ENCODE measurements at regions not wholly inside any gene's neighbourhood (a gene's known extent, or its start where the extent isn't known, plus 50 kb on each side); places are given as distances from the start of the nearest gene placed in this dataset.

DNA sequence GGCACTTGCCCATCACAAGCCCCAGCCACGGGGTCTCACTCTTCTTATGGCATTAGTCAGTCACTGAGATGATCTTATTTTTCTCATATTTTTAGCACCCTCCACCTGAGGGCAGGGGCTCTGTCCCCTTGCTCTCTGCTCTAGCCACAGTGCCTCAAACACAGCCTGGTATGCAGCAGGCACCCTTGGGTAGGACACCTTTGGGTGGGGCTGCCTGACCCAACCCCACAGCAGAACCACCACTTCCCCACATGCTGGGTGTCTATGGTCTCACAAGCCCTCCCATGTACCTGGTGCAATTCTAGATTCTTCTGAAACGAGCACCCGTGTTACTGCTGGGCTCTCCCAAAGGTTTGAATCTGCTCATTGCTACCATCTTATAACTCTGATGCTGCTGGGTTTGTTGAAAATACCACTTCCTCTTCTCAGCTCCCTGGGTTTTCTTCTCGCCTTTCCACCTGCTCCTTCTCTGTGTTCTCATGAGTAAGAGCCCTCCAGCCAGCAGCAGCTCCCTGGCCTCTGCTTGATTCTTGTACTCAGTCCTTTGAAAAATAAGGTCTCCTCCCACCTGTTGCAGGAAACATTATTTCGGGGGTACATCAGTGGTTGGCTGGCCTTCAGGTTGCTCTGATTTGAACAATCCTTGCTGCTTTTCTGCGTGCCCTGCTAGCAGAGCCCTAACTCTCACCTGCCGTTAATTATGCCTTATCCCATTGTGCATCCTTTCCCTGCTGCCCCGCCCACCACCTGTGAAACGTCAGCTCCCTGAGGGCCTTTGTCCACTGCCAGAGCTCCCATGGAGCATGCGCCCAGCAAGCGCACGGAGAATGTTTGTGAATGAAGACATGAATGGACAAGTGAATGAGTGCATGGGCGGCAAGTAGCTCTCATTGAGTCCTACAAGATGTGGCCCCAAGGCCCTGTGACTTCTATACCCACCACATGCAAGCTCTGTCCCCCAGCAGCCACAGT lies 1181.6 kb downstream of the TBC1D22A start:
- in situ Hi-C loops (cut with MboI; ENCODE audit: low sequenced_read_pairs): no loop called here

GRCh38 chr22:47940211-47940610 lies 1177.8 kb downstream of the TBC1D22A start:
- in situ Hi-C loops (cut with MboI; ENCODE audit: low sequenced_read_pairs): no loop called here

DNA sequence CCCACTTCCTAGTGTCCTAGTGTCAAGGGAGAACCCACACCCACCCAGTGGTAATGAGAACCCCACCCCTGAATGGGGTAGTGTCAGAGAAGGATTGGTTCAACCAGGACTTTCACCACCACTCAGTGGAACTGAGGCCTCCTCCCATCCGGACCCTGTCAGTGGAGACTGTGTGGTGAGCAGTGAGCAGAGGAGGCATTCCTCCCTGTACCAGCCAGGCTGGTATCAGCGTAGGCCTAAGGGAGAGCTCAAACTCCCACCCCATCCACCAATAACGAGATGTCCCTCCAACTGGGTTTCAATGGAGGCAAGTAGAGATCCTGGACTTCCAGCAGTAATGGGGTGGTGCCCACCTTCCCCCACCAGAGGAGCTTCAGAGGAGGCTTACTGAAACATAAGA lies 1171.4 kb downstream of the TBC1D22A start:
- in situ Hi-C loops (cut with MboI; ENCODE audit: low sequenced_read_pairs): no loop called here

DNA sequence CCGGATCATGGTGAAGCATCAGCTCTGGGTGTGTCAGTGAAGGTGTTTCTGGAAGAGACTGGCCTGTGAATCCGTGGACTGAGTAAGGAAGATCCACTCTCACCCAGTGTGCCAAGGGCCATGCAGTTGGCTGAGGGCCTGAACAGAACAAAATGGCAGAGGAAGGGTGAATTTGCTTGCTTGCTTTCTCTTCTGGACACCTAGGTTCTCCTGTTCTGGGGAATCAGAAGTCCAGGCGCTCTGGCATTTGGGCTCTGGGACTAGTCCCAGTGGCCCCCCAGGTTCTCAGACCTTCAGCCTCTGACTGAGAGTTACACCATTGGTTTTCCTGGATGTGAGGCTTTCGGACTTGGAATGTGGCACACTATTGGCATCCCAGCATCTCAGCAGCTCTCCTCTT lies 1170.8 kb downstream of the TBC1D22A start:
- in situ Hi-C loops (cut with MboI; ENCODE audit: low sequenced_read_pairs): no loop called here

DNA sequence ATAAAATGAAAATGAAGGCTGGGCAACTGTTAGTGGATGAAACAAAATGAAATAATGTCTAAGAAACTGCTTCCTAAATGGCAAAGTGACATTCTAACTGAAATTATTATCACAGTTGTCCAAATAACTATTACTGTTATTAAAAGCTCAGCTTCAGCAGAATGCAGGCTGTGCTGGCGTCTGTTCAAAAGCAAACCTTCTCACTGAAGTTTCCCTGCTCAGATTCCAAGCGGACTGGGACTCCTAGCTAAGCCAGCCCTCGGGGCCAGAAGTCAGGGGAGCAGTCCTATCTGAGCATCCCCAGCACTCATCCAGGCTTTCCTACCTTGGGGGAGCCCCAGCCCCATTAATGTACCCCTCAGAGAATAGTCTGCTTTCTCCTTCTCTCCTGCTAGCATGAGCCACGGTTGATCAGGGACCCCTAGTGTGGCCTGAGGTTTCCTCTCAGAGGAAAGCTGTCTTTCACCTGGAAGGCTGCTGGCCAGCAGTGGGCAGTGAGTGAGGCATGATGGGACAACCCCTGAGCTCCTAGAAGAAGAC lies 1167.3 kb downstream of the TBC1D22A start:
- in situ Hi-C loops (cut with MboI; ENCODE audit: low sequenced_read_pairs): no loop called here

DNA sequence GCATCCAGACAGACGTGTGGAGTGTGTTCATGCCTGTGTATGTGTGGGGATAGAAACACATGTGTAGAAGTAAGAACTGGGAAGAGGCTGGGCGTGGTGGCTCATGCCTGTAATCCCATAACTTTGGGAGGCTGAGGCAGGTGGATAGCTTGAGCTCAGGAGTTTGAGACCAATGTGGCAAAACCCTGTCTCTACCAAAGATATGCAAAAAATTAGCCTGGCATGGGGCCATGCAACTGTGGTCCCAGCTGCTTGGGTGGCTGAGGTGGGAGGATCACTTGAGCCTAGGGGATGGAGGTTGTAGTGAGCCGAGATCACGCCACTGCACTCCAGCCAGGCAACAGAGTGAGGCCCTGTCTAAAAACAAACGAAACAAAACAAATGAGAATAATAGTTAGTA lies 1166.6 kb downstream of the TBC1D22A start:
- in situ Hi-C loops (cut with MboI; ENCODE audit: low sequenced_read_pairs): no loop called here

GRCh38 chr22:47928631-47929030 lies 1166.2 kb downstream of the TBC1D22A start:
- in situ Hi-C loops (cut with MboI; ENCODE audit: low sequenced_read_pairs): no loop called here

GRCh38 chr22:47927648-47928210 lies 1165.3 kb downstream of the TBC1D22A start:
- in situ Hi-C loops (cut with MboI; ENCODE audit: low sequenced_read_pairs): no loop called here

DNA sequence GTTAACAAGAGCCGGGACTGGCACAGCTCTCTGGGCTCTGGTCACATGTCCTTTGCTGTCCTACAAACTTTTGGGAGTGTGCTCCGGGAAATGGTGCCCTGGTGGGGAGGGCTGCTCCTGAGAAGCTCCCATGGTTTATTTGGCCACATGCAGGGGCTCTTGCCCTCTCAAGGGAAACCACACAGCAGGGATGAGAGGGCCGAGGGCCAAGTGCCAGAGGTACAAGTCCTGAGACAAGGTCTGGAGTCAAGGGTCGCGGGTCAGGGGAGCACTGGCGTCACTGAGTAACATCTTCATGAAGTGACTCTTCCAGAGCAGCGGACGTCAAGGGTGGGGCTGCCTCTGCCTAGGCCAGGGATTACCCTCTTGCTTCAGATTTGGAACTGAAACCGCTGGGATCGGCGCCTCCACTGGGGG lies 1160.6 kb downstream of the TBC1D22A start:
- in situ Hi-C loops (cut with MboI; ENCODE audit: low sequenced_read_pairs): no loop called here

GRCh38 chr22:47921906-47922305 lies 1159.5 kb downstream of the TBC1D22A start:
- in situ Hi-C loops (cut with MboI; ENCODE audit: low sequenced_read_pairs): no loop called here

DNA sequence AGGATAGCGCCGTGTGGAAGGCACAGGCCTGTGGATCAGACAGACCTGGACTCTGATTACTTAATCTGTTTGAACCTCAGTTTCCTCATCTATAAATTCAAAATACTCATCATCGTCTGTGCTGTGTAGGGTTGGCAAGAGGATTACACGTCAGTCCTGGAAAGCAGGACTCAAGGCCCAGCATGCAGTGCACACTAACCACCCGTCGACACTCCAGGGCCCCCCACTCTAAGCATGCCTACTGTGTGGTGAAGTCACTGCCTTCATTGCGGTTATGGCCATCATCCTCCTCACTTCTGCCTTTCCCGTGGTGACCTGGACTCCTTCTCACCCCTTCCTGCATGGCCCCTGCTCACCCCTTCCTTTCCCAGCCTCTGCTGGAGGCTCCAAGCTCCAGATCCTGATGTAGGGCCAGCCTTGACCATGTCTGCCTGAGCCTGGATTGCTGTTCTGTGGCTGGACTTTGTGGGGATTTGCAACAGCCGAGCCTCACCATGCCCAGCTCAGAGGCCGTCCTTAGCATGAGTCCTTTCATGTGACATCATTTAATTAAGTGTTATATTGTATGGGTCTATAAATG lies 1158.0 kb downstream of the TBC1D22A start:
- in situ Hi-C loops (cut with MboI; ENCODE audit: low sequenced_read_pairs): no loop called here

DNA sequence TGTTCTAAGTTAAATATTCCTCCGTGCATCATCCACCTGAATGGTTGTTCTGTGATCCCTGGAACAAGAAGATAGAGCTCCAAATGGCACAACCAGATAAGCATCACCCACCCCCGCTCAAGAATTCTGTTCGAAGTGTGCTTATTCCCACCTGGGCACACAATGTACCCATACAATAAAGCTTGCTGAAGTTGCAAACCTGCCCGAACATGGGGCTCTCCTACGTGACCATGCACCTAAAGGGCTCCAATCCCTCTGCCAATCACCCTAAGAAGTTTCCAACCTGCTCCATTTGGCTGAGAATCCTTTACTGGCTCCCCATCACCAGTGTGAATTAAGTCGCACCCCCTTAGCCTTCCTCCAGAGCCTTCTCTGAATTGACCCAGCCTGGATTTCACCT lies 1157.4 kb downstream of the TBC1D22A start:
- in situ Hi-C loops (cut with MboI; ENCODE audit: low sequenced_read_pairs): no loop called here

DNA sequence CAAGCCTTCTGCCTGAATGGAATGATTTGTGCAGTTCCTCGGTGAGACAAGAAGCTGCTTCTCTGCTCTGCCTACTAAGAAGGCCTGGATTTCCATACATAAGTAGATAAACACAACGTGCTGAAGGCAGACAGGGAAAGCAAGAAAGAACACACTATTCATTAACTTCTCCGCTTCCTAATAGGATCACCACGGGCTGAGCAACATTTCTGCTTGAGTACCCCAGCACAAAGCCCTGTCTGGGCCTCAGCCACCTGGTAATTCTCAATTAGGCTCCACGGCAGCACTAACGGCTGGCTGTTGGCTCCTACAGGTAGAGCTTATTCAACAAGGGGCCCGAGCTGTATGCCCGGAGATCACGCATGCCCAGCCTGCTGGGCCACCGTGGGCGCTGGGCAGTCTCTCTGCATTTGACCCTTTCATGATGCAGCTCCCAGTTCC lies 1156.6 kb downstream of the TBC1D22A start:
- in situ Hi-C loops (cut with MboI; ENCODE audit: low sequenced_read_pairs): no loop called here

DNA sequence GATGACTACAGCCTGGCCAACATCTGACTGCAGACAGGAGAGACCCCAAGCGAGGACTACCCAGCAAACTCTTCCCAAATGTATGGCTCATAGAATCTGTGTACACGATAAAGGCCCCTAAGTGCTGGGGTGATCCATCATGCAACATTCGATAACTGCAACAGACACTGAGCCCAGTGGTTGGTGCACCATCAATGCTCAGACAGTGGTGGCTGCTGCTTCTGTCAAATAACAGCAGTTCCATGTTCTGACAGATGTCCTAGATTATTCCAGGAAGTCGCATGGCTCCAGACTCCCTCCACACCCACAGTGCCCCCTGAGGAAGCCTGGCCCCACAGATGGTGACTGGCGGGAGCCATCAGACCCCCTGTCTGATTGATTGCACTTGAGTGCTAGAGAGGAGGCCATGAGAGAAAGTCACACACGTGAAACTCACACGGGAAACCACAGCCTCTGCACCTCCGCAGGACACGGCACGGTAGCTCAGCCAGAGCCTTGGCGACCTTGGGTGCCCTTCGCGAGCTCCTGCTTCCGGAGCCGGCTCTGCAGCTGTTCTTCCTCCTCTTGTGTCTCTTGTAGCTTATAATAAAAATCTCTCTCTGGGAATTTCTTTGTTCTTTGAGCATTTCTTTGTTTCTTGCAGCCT lies 1155.9 kb downstream of the TBC1D22A start:
- in situ Hi-C loops (cut with MboI; ENCODE audit: low sequenced_read_pairs): no loop called here

GRCh38 chr22:47914481-47915097 lies 1152.1 kb downstream of the TBC1D22A start:
- in situ Hi-C loops (cut with MboI; ENCODE audit: low sequenced_read_pairs): no loop called here

DNA sequence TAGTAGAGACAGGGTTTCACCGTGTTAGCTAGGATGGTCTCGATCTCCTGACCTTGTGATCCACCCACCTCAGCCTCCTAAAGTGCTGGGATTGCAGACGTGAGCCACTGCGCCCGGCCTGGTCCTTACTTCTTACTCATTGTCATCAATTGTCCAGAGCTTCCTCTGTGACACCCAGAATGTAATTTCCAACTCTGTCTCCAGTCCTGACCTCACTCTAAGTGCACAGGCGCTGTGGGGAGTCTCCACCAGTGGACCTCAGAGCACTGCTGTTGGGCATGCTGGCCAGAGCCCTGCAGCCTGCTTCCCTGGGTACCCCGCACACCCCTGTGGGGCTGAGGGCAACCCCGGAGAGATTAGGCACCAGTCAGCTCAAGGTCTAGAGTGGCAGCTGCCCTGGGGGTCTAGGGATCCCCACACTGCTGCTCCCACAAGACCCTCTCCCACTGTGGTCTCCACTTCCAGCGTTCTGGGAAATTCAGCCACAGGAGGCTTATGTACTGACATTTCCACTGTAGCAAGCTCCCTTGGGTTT lies 1140.3 kb downstream of the TBC1D22A start:
- in situ Hi-C loops (cut with MboI; ENCODE audit: low sequenced_read_pairs): no loop called here

- in situ Hi-C loops (cut with MboI; ENCODE audit: low sequenced_read_pairs): no loop called here
Measured at GRCh38 chr22:47901911-47902310, 1139.5 kb downstream of the TBC1D22A start.

DNA sequence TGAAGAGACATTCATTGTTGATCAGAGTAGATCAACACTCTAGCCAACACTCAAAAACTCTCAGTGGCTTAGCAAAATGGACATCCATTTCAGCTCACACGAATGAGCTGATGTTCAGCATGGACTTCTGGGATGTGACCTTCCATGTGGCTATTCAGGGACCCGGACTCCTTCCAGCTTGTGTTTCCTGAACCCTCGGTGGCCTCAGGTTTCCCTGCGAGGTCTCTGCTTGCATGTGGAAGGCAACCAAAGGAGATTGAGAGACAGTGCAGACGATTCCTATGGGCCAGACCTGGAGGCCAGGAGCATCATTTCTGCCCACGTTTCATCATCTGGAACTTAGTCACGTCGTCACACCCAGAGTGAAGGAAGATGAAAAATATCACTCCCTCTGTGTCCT lies 1137.4 kb downstream of the TBC1D22A start:
- in situ Hi-C loops (cut with MboI; ENCODE audit: low sequenced_read_pairs): no loop called here

DNA sequence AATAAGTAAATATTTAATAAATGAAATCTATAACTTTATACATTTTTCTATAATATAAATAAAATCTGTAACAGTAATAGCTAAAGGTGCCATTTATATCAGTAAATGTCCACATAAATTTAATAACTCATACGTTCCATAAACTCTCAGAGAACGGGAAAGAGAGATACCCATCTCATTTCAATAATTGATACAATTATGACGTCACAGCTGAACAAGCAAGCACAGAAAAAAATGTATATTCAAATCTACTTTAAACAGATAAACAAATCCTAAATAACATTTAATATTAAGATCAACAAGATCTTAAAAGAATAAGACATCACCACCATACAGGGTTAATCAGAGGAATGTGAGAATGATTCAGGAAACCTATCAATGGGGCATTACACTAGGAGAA lies 1136.5 kb downstream of the TBC1D22A start:
- in situ Hi-C loops (cut with MboI; ENCODE audit: low sequenced_read_pairs): no loop called here

DNA sequence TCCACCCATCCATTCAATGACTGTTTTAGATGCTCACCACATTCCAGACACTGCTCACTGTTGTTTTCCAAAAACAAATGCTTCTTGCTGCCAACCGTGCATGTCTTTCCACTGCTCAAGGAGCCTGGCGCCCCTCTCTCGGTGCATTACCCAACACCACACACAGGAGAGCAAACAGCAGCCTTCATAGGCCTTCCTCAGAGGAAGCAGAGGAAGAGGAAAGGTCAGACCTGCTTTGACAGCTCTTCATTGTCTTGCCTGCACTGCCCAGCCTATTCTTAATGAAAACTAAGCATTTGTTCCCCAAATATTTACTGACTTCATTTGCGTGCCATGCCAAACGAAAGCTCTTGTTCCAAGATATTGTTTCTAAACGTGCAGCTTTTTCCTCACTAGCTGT lies 1129.2 kb downstream of the TBC1D22A start:
- in situ Hi-C loops (cut with MboI; ENCODE audit: low sequenced_read_pairs): no loop called here
